Astrocyte (in vitro differentiated cells and primary cell): ENCODE measurements at regions not wholly inside any gene's neighbourhood (a gene's known extent, or its start where the extent isn't known, plus 50 kb on each side); places are given as distances from the start of the nearest gene placed in this dataset.

Experiments
- DNase-seq: peaks from one replicate; pipeline ENCODE4 v3.0.0-alpha.2; 2010; ENCODE audit warnings: low read depth
- FAIRE-seq: peaks from 2 replicates; lab custom pipeline; 2011; peaks lifted over from hg19 to GRCh38; lab: Jason Lieb, UNC
- H2AFZ ChIP-seq: 2 replicates; pipeline ENCODE4 v1.6.0; 2012; ENCODE audit warnings: low read depth, low read length, inconsistent platforms
- H3K27ac ChIP-seq: 2 replicates; pipeline ENCODE4 v1.5.1; 2011; ENCODE audit warnings: low read depth, low read length, inconsistent platforms
- H3K27me3 ChIP-seq: 2 replicates; pipeline ENCODE4 v1.6.0; 2011; ENCODE audit warnings: low read length, inconsistent platforms; ENCODE audit not compliant: insufficient read depth
- H3K36me3 ChIP-seq: 2 replicates; pipeline ENCODE4 v1.5.1; 2011; ENCODE audit warnings: low read length, inconsistent platforms; ENCODE audit not compliant: insufficient read depth
- H3K4me1 ChIP-seq: 2 replicates; pipeline ENCODE4 v1.5.1; 2011; ENCODE audit warnings: low read length, inconsistent platforms; ENCODE audit not compliant: insufficient read depth
- H3K4me2 ChIP-seq: 2 replicates; pipeline ENCODE4 v1.6.0; 2012; ENCODE audit warnings: low read length, inconsistent platforms
- H3K4me3 ChIP-seq: 2 replicates; pipeline ENCODE4 v1.5.1; 2011; ENCODE audit warnings: low read depth, mild to moderate bottlenecking, low read length, inconsistent platforms; ENCODE audit not compliant: insufficient read depth
- H3K79me2 ChIP-seq: 2 replicates; pipeline ENCODE4 v1.6.0; 2012; ENCODE audit warnings: mild to moderate bottlenecking, low read length, inconsistent platforms; ENCODE audit not compliant: insufficient read depth
- H3K9ac ChIP-seq: 2 replicates; pipeline ENCODE4 v1.6.0; 2012; ENCODE audit warnings: mild to moderate bottlenecking, low read length, inconsistent platforms
- H3K9me3 ChIP-seq: 2 replicates; pipeline ENCODE4 v1.5.1; 2012; ENCODE audit warnings: low read depth, mild to moderate bottlenecking, low read length, inconsistent platforms; ENCODE audit not compliant: insufficient read depth
- H4K20me1 ChIP-seq: 2 replicates; pipeline ENCODE4 v1.6.0; 2012; ENCODE audit warnings: low read length, inconsistent platforms; ENCODE audit not compliant: insufficient read depth
- H3K27ac Mint-ChIP-seq: one replicate; pipeline ENCODE4 v1.8.0; 2021; ENCODE audit warnings: mild to moderate bottlenecking, mixed read lengths; ENCODE audit not compliant: unreplicated experiment
- H3K27me3 Mint-ChIP-seq: one replicate; pipeline ENCODE4 v1.8.0; 2021; ENCODE audit warnings: low read depth, mixed read lengths; ENCODE audit not compliant: unreplicated experiment
- H3K36me3 Mint-ChIP-seq: one replicate; pipeline ENCODE4 v1.8.0; 2021; ENCODE audit warnings: low read depth, mixed read lengths; ENCODE audit not compliant: unreplicated experiment
- H3K4me1 Mint-ChIP-seq: one replicate; pipeline ENCODE4 v1.8.0; 2021; ENCODE audit warnings: low read depth, mixed read lengths; ENCODE audit not compliant: unreplicated experiment
- H3K4me3 Mint-ChIP-seq: one replicate; pipeline ENCODE4 v1.8.0; 2021; ENCODE audit warnings: mild to moderate bottlenecking, moderate library complexity, mixed read lengths; ENCODE audit not compliant: unreplicated experiment
- H3K9me3 Mint-ChIP-seq: one replicate; pipeline ENCODE4 v1.8.0; 2021; ENCODE audit warnings: mild to moderate bottlenecking, mixed read lengths; ENCODE audit not compliant: unreplicated experiment
- EZH2 ChIP-seq: IDR thresholded peaks from 2 replicates; pipeline ENCODE4 v1.6.1; 2012; ENCODE audit warnings: mild to moderate bottlenecking, low read length, inconsistent platforms; ENCODE audit not compliant: insufficient read depth
- TF ChIP-seq, protein P1 (sequence below): IDR thresholded peaks from 2 replicates; pipeline ENCODE4 v1.5.1; 2011; ENCODE audit warnings: low read depth, mild to moderate bottlenecking, inconsistent platforms, low read length, moderate library complexity; ENCODE audit not compliant: insufficient read depth

DNA sequence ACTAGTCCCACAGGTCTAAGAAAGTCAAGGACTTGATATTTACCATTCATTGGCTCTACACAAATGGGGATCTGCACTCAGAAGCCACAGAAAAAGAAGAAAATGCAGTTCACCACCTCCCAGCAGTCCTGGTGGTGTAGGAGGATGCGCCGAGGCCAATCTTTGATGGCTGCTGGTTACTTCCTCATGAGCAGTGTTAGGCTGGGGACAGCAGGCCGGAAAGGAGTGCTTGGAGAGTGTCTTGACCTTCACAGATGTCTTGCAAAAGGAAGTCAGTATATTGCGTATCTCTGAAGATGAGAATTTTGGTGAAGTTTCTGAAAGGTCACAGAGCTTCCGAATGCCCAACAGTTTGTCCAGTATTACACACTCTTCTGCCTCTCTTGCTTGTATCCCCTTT, 597.0 kb downstream of the EBF1 start:
- Mint-ChIP-seq H3K4me3 (no peak overlapping the region), H3K27me3 (peaks cover 6% of the 10 kb centered on the region), H3K36me3 (no peaks in the 10 kb centered on the region), H3K27ac (no peak overlapping the region), H3K9me3 (peaks cover 9% of the 10 kb centered on the region), H3K4me1 (no peaks in the 10 kb centered on the region)
- Histone ChIP-seq H3K9ac (no peak overlapping the region), H3K27me3 (no peaks in the 10 kb centered on the region), H3K27ac (no peak overlapping the region), H4K20me1 (no peaks in the 10 kb centered on the region), H3K4me1 (no peaks in the 10 kb centered on the region), H3K4me2 (no peak overlapping the region), H3K9me3 (no peaks in the 10 kb centered on the region), H2AFZ (no peak overlapping the region), H3K79me2 (no peaks in the 10 kb centered on the region), H3K4me3 (no peak overlapping the region), H3K36me3 (no peaks in the 10 kb centered on the region)
- TF ChIP-seq, protein P1, sequence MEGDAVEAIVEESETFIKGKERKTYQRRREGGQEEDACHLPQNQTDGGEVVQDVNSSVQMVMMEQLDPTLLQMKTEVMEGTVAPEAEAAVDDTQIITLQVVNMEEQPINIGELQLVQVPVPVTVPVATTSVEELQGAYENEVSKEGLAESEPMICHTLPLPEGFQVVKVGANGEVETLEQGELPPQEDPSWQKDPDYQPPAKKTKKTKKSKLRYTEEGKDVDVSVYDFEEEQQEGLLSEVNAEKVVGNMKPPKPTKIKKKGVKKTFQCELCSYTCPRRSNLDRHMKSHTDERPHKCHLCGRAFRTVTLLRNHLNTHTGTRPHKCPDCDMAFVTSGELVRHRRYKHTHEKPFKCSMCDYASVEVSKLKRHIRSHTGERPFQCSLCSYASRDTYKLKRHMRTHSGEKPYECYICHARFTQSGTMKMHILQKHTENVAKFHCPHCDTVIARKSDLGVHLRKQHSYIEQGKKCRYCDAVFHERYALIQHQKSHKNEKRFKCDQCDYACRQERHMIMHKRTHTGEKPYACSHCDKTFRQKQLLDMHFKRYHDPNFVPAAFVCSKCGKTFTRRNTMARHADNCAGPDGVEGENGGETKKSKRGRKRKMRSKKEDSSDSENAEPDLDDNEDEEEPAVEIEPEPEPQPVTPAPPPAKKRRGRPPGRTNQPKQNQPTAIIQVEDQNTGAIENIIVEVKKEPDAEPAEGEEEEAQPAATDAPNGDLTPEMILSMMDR, result no peak
- no peak for TF ChIP-seq EZH2
- no peak for FAIRE-seq
- no peak for DNase-seq

DNA sequence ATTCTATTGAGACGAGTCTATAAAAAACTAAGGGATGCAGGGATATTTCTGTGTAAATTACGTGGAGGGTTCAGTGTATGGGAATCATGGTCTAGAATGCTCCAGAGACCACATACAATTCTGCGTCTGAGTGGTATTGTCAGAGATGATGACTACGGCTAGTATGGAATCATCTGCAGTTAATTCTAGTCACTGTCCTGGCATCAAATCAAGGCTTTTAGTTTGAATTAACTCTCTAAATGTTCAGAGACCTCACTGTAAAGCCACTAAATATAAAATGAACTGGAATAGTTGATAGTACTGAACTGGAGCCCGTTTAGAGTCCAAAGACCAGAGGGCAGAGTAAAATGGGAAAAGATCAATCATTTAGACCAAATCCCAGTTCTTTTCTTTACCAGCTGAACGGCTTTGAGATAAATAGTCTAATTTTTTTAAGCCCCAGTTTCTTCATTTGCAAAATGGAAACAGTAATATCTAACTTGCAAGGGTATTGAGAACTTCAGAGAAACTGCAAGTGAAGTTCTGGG, 599.8 kb downstream of the EBF1 start:
- Mint-ChIP-seq H3K27ac (no peak overlapping the region), H3K27me3 (peaks cover 6% of the 10 kb centered on the region), H3K4me1 (no peaks in the 10 kb centered on the region), H3K36me3 (no peaks in the 10 kb centered on the region), H3K4me3 (no peak overlapping the region), H3K9me3 (peaks cover under 1% of the 10 kb centered on the region)
- Histone ChIP-seq H3K9me3 (no peaks in the 10 kb centered on the region), H3K27me3 (no peaks in the 10 kb centered on the region), H4K20me1 (no peaks in the 10 kb centered on the region), H3K36me3 (no peaks in the 10 kb centered on the region), H2AFZ (no peak overlapping the region), H3K9ac (no peak overlapping the region), H3K4me1 (no peaks in the 10 kb centered on the region), H3K4me3 (no peak overlapping the region), H3K79me2 (no peaks in the 10 kb centered on the region), H3K27ac (no peak overlapping the region), H3K4me2 (no peak overlapping the region)
- TF ChIP-seq, protein P1, result no peak
- TF ChIP-seq EZH2, result no peak
- FAIRE-seq (no peak), DNase-seq (no peak)

DNA sequence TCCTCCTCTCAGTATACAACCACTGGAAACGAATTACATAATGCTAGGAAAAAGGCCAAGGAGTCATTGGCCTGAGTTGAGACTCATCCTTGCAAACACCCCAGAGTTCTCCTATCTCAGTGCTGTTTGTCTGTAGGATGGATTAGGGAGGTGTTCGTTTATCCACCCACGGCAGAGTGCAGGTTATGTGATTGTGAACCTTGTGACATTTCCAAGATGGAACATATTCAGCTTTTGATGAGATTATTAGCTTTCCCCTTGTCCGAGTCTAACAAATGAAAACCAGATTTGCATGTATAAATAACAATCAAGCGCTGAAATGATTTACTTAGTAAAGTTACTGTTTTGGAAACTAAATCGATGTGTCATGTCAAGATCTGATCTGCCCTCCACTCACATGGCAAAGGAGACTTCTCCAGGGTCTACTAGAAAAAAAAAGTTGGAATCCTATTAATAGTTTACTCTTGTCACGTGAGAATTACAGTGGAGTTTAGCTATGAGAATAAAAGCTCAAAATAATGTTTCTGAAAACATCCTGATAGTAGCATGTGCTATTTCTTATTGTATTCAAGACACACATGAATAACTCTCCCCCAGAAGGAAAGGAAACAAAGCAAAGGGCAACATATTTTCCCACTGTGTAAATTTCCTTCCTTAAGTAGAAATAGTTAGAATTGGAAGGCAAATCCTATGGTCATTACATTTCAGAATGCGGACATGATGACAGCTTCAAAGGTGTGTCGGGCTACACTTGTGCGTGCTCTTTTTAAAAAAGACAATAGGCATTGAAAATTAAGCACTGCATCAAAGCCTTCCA, 600.4 kb downstream of the EBF1 start:
- FAIRE-seq, result no peak

More for the DNA sequence above, 600.4 kb downstream of the EBF1 start:
- Mint-ChIP-seq H3K4me3 (no peak overlapping the region), H3K9me3 (no peaks in the 10 kb centered on the region), H3K27ac (no peak overlapping the region), H3K27me3 (peaks cover 6% of the 10 kb centered on the region), H3K4me1 (no peaks in the 10 kb centered on the region), H3K36me3 (no peaks in the 10 kb centered on the region)
- Histone ChIP-seq H3K36me3 (no peaks in the 10 kb centered on the region), H3K27me3 (no peaks in the 10 kb centered on the region), H3K4me2 (no peak overlapping the region), H3K79me2 (no peaks in the 10 kb centered on the region), H4K20me1 (no peaks in the 10 kb centered on the region), H3K9me3 (no peaks in the 10 kb centered on the region), H3K4me3 (no peak overlapping the region), H3K9ac (no peak overlapping the region), H3K4me1 (no peaks in the 10 kb centered on the region), H2AFZ (no peak overlapping the region), H3K27ac (no peak overlapping the region)
- TF ChIP-seq EZH2, result no peak
- TF ChIP-seq, protein P1, result no peak
- DNase-seq, result no peak
